Caco-2 (cell line): ENCODE measurements at regions not wholly inside any gene's neighbourhood (a gene's known extent, or its start where the extent isn't known, plus 50 kb on each side); places are given as distances from the start of the nearest gene placed in this dataset.

ENCODE experiments used
- BruUV-seq: library from RNA; stranded (reverse); fragments of 400-500 nt; replicated peaks from 2 replicates; lab custom pipeline; 2021; lab: Mats Ljungman, UMichigan
- CTCF ChIA-PET: fragments of 300-600 bp; sonication (Branson Sonifier 250); formaldehyde crosslinking; loops from one replicate; lab custom pipeline; 2022; ENCODE audit warnings: antibody characterized with exemption; lab: Charles Lee
- POLR2A ChIA-PET: fragments of 300-600 bp; sonication (Branson Sonifier 250); formaldehyde crosslinking; loops from one replicate; lab custom pipeline; 2022; ENCODE audit warnings: antibody characterized with exemption; lab: Charles Lee
- DNase-seq, 2 experiments: peaks; one replicate each; pipeline versions ENCODE4 v3.0.0 to v3.0.0-alpha.2; 2020 to 2022
- H3K27me3 ChIP-seq: replicated peaks from 2 replicates; pipeline ENCODE4 v1.6.0; 2011; ENCODE audit warnings: low read length; ENCODE audit not compliant: control insufficient read depth, insufficient read depth
- H3K36me3 ChIP-seq: 2 replicates; pipeline ENCODE4 v1.5.1; 2011; ENCODE audit warnings: low read length; ENCODE audit not compliant: control insufficient read depth, insufficient read depth
- H3K4me1 ChIP-seq: fragments of 250-450 bp; sonication (Bioruptor Pico); 2 replicates; pipeline ENCODE4 v1.5.1; 2020; ENCODE audit warnings: mild to moderate bottlenecking
- H3K4me3 ChIP-seq: 2 replicates; pipeline ENCODE4 v1.5.1; 2011; ENCODE audit warnings: low read depth, mild to moderate bottlenecking, control low read depth, low read length
- H3K9me3 ChIP-seq: fragments of 250-450 bp; sonication (Bioruptor Pico); 2 replicates; pipeline ENCODE4 v1.5.1; 2020; ENCODE audit warnings: mild to moderate bottlenecking, moderate library complexity
- H3K27ac Mint-ChIP-seq: one replicate; pipeline ENCODE4 v1.8.0; 2022; ENCODE audit warnings: mixed read lengths; ENCODE audit not compliant: unreplicated experiment
- H3K27me3 Mint-ChIP-seq: one replicate; pipeline ENCODE4 v1.8.0; 2022; ENCODE audit warnings: mixed read lengths; ENCODE audit not compliant: insufficient read depth, unreplicated experiment
- H3K36me3 Mint-ChIP-seq: one replicate; pipeline ENCODE4 v1.8.0; 2022; ENCODE audit warnings: mild to moderate bottlenecking, mixed read lengths; ENCODE audit not compliant: insufficient read depth, unreplicated experiment
- H3K4me1 Mint-ChIP-seq: one replicate; pipeline ENCODE4 v1.8.0; 2022; ENCODE audit warnings: low read depth, mixed read lengths; ENCODE audit not compliant: unreplicated experiment
- H3K4me3 Mint-ChIP-seq: one replicate; pipeline ENCODE4 v1.8.0; 2022; ENCODE audit warnings: mild to moderate bottlenecking, moderate library complexity, mixed read lengths; ENCODE audit not compliant: unreplicated experiment
- H3K9me3 Mint-ChIP-seq: one replicate; pipeline ENCODE4 v1.8.0; 2022; ENCODE audit warnings: mixed read lengths; ENCODE audit not compliant: unreplicated experiment
- intact Hi-C: fragments of 100-400 bp; cut with micrococcal nuclease; formaldehyde crosslinking; loops from one replicate; pipeline ENCODE4 v1.10.0; 2022; ENCODE audit not compliant: unreplicated experiment
- TF ChIP-seq, protein P1 (sequence below), 2 experiments: fragments of 200-600 bp in 1 of 2; IDR thresholded peaks; 1 replicate in 1 of 2; 2 replicates in 1 of 2; pipeline versions ENCODE4 v1.5.1 to v1.8.0; 2011 to 2022; ENCODE audit warnings: antibody characterized with exemption in 1 of 2, control low read depth in 1 of 2, inconsistent platforms in 1 of 2, low read depth in 1 of 2, low read length in 1 of 2, mild to moderate bottlenecking in 1 of 2, moderate library complexity in 1 of 2; ENCODE audit not compliant: insufficient read depth in 1 of 2, severe bottlenecking in 1 of 2, unreplicated experiment in 1 of 2

DNA sequence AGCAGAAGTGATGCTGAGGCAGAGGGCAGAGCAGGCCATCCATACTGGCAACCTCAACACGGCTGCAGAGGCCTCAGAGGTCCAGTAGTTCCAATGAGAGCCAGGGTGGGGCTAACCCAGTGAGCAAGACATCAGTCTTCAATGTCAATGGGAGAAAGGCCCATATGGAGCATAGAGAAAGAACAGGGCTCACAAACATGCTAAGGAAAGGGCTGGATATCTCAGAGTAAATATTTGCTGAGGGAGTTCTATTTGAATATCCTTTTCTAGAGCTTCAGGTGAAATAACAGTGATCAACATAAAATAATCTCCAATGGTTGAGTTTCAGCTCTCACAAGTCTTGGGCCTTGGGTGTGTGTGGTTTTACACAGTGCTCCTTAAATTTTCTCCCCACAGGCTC, 50.8 kb upstream of the CCDC90B start:
- BruUV-seq = no TSS peak
- intact Hi-C loops = no loop called here
- DNase-seq = no peak
- Mint-ChIP-seq H3K27ac (no peak overlapping the region), H3K4me1 (peaks cover 5% of the 10 kb centered on the region), H3K27me3 (peaks cover 9% of the 10 kb centered on the region), H3K9me3 (no peaks in the 10 kb centered on the region), H3K36me3 (no peaks in the 10 kb centered on the region), H3K4me3 (no peak overlapping the region)
- ChIA-PET CTCF (no interaction called here), POLR2A (no interaction called here)
- TF ChIP-seq, protein P1, sequence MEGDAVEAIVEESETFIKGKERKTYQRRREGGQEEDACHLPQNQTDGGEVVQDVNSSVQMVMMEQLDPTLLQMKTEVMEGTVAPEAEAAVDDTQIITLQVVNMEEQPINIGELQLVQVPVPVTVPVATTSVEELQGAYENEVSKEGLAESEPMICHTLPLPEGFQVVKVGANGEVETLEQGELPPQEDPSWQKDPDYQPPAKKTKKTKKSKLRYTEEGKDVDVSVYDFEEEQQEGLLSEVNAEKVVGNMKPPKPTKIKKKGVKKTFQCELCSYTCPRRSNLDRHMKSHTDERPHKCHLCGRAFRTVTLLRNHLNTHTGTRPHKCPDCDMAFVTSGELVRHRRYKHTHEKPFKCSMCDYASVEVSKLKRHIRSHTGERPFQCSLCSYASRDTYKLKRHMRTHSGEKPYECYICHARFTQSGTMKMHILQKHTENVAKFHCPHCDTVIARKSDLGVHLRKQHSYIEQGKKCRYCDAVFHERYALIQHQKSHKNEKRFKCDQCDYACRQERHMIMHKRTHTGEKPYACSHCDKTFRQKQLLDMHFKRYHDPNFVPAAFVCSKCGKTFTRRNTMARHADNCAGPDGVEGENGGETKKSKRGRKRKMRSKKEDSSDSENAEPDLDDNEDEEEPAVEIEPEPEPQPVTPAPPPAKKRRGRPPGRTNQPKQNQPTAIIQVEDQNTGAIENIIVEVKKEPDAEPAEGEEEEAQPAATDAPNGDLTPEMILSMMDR (IDR thresholded peaks at IDR 0.05; ENCODE audit: insufficient read depth in 1 of 2, low read depth in 1 of 2, low read length in 1 of 2, severe bottlenecking in 1 of 2, unreplicated experiment in 1 of 2) = no peak
- Histone ChIP-seq H3K4me3 (no peak overlapping the region), H3K9me3 (no peaks in the 10 kb centered on the region), H3K4me1 (no peaks in the 10 kb centered on the region), H3K36me3 (no peaks in the 10 kb centered on the region), H3K27me3 (no peaks in the 10 kb centered on the region)
